ENCODE measurements at regions not wholly inside any gene's neighbourhood (a gene's known extent, or its start where the extent isn't known, plus 50 kb on each side); places are given as distances from the start of the nearest gene placed in this dataset.
"Not testable (repeated sequence)": the region's sequence is repeated elsewhere in the genome, so short reads cannot be mapped to it uniquely, and the experiment has no call there.

DNA sequence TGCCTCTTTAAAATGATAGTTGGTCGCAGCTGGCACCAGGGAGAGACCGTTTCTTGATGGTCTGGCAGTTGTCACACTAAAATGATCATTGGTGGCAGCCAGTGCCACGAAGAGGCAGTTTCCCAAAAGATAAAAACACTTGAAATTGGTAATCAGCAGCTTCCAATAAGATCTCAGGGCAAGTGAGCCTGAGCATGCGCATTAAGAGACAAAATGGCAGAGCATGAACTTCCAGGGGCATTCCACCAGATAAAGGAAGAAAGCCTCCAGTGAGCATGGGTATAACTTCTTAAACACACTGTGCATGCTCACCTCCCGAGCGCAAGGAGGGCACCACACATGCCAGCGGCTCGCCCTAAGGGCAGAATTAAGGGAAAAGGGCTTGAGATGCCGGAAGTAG, 1594.2 kb upstream of the CDH9 start:
- DNase-seq (ENCODE audit: low spot score) = no peak
- no peaks in the 10 kb centered on the region for H3K27me3 ChIP-seq
- H3K27ac ChIP-seq = no peak overlapping the region
- H3K4me1 ChIP-seq = no peaks in the 10 kb centered on the region
- no peaks in the 10 kb centered on the region for H3K9me3 ChIP-seq
- TF ChIP-seq, protein P1, sequence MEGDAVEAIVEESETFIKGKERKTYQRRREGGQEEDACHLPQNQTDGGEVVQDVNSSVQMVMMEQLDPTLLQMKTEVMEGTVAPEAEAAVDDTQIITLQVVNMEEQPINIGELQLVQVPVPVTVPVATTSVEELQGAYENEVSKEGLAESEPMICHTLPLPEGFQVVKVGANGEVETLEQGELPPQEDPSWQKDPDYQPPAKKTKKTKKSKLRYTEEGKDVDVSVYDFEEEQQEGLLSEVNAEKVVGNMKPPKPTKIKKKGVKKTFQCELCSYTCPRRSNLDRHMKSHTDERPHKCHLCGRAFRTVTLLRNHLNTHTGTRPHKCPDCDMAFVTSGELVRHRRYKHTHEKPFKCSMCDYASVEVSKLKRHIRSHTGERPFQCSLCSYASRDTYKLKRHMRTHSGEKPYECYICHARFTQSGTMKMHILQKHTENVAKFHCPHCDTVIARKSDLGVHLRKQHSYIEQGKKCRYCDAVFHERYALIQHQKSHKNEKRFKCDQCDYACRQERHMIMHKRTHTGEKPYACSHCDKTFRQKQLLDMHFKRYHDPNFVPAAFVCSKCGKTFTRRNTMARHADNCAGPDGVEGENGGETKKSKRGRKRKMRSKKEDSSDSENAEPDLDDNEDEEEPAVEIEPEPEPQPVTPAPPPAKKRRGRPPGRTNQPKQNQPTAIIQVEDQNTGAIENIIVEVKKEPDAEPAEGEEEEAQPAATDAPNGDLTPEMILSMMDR (IDR thresholded peaks at IDR 0.05) = no peak
- H3K4me3 ChIP-seq = no peak overlapping the region
- no peaks in the 10 kb centered on the region for H3K36me3 ChIP-seq

DNA sequence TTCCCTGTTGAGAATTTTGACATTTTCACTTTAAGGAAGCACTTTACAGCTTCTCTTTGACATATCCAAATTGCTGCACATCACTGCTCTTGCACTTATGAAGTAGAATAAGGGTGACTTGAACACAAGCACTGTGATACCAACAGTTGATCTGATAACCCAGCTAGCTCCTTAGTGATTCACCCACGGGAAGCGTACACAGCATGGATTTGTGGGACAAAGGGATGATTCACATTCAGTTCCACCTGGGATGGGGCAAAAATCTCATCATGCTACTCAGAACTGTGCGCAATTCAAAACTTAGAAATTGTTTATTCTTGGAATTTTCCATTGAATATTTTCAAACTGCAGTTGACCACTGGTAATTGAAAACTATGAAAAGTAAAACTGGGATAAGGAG, 1565.5 kb upstream of the CDH9 start:
- H3K9me3 ChIP-seq = peaks cover 0 to 17% of the 10 kb centered on the region in 2 donors
- H3K36me3 ChIP-seq = no peaks in the 10 kb centered on the region
- TF ChIP-seq, protein P1 (IDR thresholded peaks at IDR 0.05) = no peak

DNA sequence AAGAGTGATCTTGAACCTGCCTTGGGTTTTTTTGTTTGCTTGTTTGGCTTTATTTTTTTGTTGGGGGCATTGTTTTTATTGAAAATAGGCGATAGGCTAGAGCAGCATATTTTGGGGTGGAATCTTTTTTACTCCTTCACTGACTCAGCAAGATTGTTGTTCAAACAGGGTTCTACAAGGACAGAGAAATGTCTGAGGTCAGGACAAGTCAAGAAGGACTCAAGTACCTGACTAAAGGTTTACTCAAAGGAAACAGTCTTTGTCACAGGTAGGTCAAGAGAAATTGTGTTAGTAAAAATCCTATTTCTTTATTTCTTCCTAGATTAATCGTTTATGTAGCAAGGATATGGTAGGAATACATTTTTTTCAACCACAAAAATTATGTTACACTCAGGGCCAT, 1564.0 kb upstream of the CDH9 start:
- DNase-seq (ENCODE audit: low spot score) = no peak
- H3K36me3 ChIP-seq = no peaks in the 10 kb centered on the region
- H3K27me3 ChIP-seq = no peaks in the 10 kb centered on the region
- TF ChIP-seq, protein P1 (IDR thresholded peaks at IDR 0.05) = no peak
- H3K27ac ChIP-seq = no peak overlapping the region
- H3K4me3 ChIP-seq = no peak overlapping the region
- H3K9me3 ChIP-seq = peaks cover 0 to 7% of the 10 kb centered on the region in 2 donors
- no peaks in the 10 kb centered on the region for H3K4me1 ChIP-seq

More for the DNA sequence above, 1565.5 kb upstream of the CDH9 start:
- DNase-seq (ENCODE audit: low spot score) = no peak
- Histone ChIP-seq H3K27ac (no peak overlapping the region), H3K4me1 (no peaks in the 10 kb centered on the region), H3K4me3 (no peak overlapping the region), H3K27me3 (no peaks in the 10 kb centered on the region)

DNA sequence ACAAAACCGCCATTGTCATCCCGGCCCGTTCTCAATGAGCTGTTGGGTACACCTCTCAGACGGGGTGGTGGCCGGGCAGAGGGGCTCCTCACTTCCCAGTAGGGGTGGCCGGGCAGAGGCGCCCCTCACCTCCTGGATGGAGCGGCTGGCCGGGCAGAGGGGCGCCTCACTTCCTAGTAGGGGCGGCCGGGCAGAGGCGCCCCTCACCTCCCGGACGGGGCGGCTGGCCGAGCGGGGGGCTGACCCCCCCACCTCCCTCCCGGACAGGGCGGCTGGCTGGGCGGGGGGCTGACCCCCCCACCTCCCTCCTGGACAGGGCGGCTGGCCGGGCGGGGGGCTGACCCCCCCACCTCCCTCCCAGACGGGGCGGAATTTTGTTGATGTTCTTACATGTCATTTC, 1558.3 kb upstream of the CDH9 start:
- not testable (repeated sequence) for H3K36me3 ChIP-seq; H3K4me3 ChIP-seq; H3K27me3 ChIP-seq; DNase-seq (ENCODE audit: low spot score); H3K27ac ChIP-seq; H3K4me1 ChIP-seq
- H3K9me3 ChIP-seq = peaks cover 0 to 10% of the 10 kb centered on the region in 2 donors

DNA sequence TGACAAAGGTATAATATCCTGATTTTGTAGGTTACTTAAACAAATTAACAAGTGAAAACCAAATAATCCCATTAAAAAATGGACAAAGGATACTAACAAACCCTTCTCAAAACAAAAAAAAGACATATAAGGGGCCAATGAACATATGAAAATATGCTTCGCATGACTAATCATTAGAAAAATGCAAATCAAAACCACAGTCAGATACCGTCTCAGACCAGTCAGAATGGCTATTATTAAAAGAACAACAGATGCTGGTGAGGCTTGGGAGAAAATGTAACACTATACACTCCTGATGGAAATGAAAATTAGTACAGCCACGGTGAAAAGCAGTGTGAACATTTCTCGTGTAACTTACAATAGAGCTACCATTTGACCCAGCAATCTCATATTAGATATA, 1542.2 kb upstream of the CDH9 start:
- Histone ChIP-seq H3K4me1 (no peaks in the 10 kb centered on the region), H3K27ac (no peak overlapping the region), H3K9me3 (peaks cover 0 to 3% of the 10 kb centered on the region in 2 donors), H3K27me3 (no peaks in the 10 kb centered on the region), H3K36me3 (no peaks in the 10 kb centered on the region), H3K4me3 (no peak overlapping the region)
- no peak for DNase-seq (ENCODE audit: low spot score)
- TF ChIP-seq, protein P1 (IDR thresholded peaks at IDR 0.05) = no peak

DNA sequence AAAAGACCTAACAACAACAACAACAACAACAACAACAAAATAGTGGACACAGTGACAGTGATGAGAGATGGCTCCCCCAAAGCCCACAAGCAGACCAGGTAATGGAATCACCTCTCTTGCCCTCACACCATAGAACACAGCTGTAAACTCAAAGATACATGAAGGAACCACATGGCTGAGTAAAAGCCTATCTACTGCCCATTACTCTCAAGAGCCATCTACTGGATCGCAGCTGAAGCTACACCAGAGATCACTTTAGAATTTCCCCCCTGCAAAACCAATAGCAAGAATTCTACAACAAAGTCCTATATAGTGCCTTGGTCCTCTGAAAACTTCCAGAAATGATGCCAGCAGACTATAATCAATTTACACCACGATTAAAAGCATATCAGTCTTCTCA, 1537.6 kb upstream of the CDH9 start:
- peaks cover 0 to 2% of the 10 kb centered on the region in 2 donors for H3K9me3 ChIP-seq
- no peaks in the 10 kb centered on the region for H3K36me3 ChIP-seq
- TF ChIP-seq, protein P1 (IDR thresholded peaks at IDR 0.05) = no peak
- H3K27ac ChIP-seq = no peak overlapping the region
- H3K4me3 ChIP-seq = no peak overlapping the region
- H3K4me1 ChIP-seq = no peaks in the 10 kb centered on the region
- DNase-seq (ENCODE audit: low spot score) = no peak
- H3K27me3 ChIP-seq = no peaks in the 10 kb centered on the region
